K562 (cell line): ENCODE measurements at regions not wholly inside any gene's neighbourhood (a gene's known extent, or its start where the extent isn't known, plus 50 kb on each side); places are given as distances from the start of the nearest gene placed in this dataset.
A peak's percentile ranks its signal among the peaks of the same experiment; 100 is the strongest.

Experiments used
- CCAR2 ChIP-seq: fragments of 200-400 bp; formaldehyde crosslinking; IDR thresholded peaks from 2 replicates; pipeline ENCODE4 v1.6.1; 2017; ENCODE audit warnings: mild to moderate bottlenecking, low read depth, low read length
- FOXA3 ChIP-seq, 2 experiments: fragments of 450-650 bp in 1 of 2; sonication (generic) in 1 of 2; formaldehyde crosslinking; IDR thresholded peaks in 1 of 2; conservative IDR thresholded peaks in 1 of 2; 2 replicates each; pipeline versions ENCODE4 v1.4.0 to v1.8.0; 2020 to 2022; ENCODE audit warnings: mild to moderate bottlenecking in 2 of 2, missing genetic modification reagents in 1 of 2
- KLF16 ChIP-seq: IDR thresholded peaks from 2 replicates; pipeline ENCODE4 v1.6.1; 2016; ENCODE audit warnings: antibody characterized with exemption
- NFE2 ChIP-seq: IDR thresholded peaks from 2 replicates; pipeline ENCODE4 v1.6.1; 2014; ENCODE audit warnings: antibody characterized with exemption, low read depth
- SIX5 ChIP-seq, 2 experiments: IDR thresholded peaks; 2 replicates each; pipeline ENCODE4 v1.6.1; 2011; ENCODE audit warnings: low read length in 2 of 2, borderline replicate concordance in 1 of 2, low read depth in 1 of 2, mild to moderate bottlenecking in 1 of 2, moderate library complexity in 1 of 2; ENCODE audit not compliant: insufficient read depth in 1 of 2
- SRSF3 ChIP-seq: fragments of 200-400 bp; formaldehyde crosslinking; IDR thresholded peaks from 2 replicates; pipeline ENCODE4 v1.6.1; 2016; ENCODE audit warnings: mild to moderate bottlenecking, low read length, moderate library complexity; ENCODE audit not compliant: insufficient read depth
- TAF9B ChIP-seq: fragments of 450-650 bp; IDR thresholded peaks from 2 replicates; pipeline ENCODE4 v1.6.1; 2018; ENCODE audit warnings: mild to moderate bottlenecking; ENCODE audit not compliant: partially characterized antibody
- TEAD4 ChIP-seq, 2 experiments: sonication (generic) in 1 of 2; formaldehyde crosslinking in 1 of 2; IDR thresholded peaks; 2 replicates each; pipeline versions ENCODE4 v1.6.1 to v1.8.0; 2012 to 2022; ENCODE audit warnings: borderline replicate concordance in 1 of 2, inconsistent platforms in 1 of 2, low read length in 1 of 2, mild to moderate bottlenecking in 1 of 2, missing genetic modification reagents in 1 of 2
- TRIM24 ChIP-seq, 2 experiments: fragments of 450-650 bp; IDR thresholded peaks; 2 replicates each; pipeline ENCODE4 v1.6.1; 2016
- U2AF1 ChIP-seq: fragments of 200-400 bp; formaldehyde crosslinking; optimal IDR thresholded peaks from 2 replicates; pipeline ENCODE3; 2017; ENCODE audit warnings: mild to moderate bottlenecking, low read depth, low read length, moderate library complexity
- ZKSCAN8 ChIP-seq: fragments of 200-800 bp; sonication (Bioruptor generic); IDR thresholded peaks from 2 replicates; pipeline ENCODE4 v1.6.1; 2016; ENCODE audit warnings: missing genetic modification characterization, missing compliant biosample characterization
- ZNF174 ChIP-seq: fragments of 250-450 bp; sonication (Bioruptor Pico); IDR thresholded peaks from 2 replicates; pipeline ENCODE4 v1.4.0; 2020; ENCODE audit warnings: mild to moderate bottlenecking
- ZNF57 ChIP-seq: fragments of 450-650 bp; formaldehyde crosslinking; IDR thresholded peaks from 2 replicates; pipeline ENCODE4 v1.4.0; 2020; ENCODE audit warnings: mild to moderate bottlenecking, moderate library complexity
- ZNF589 ChIP-seq: fragments of 200-800 bp; sonication (Bioruptor generic); IDR thresholded peaks from 2 replicates; pipeline ENCODE4 v1.6.1; 2016; ENCODE audit warnings: low read depth, missing genetic modification characterization, missing compliant biosample characterization
- TF ChIP-seq, protein P1 (sequence below): fragments of 450-650 bp; formaldehyde crosslinking; IDR thresholded peaks from 2 replicates; pipeline ENCODE4 v1.4.0; 2020; ENCODE audit warnings: mild to moderate bottlenecking, moderate library complexity
- TF ChIP-seq, protein P2 (sequence below), 2 experiments: fragments of 450-650 bp; IDR thresholded peaks; 2 replicates each; pipeline ENCODE4 v1.6.1; 2016
- TF ChIP-seq, protein P3 (sequence below): IDR thresholded peaks from 3 replicates; pipeline ENCODE4 v1.6.1; 2011; ENCODE audit warnings: borderline replicate concordance, mild to moderate bottlenecking, moderate library complexity; ENCODE audit not compliant: insufficient read length; ENCODE audit errors: extremely low read depth
- TF ChIP-seq, protein P4 (sequence below), 3 experiments: fragments of 200-800 bp in 1 of 3; fragments of 250-450 bp in 1 of 3; fragments of 450-650 bp in 1 of 3; sonication (Bioruptor Pico) in 1 of 3; sonication (Bioruptor generic) in 1 of 3; formaldehyde crosslinking in 1 of 3; IDR thresholded peaks; 2 replicates each; pipeline versions ENCODE4 v1.6.1 to v1.8.0; 2016 to 2022; ENCODE audit warnings: mild to moderate bottlenecking in 2 of 3, missing genetic modification characterization in 2 of 3, missing compliant biosample characterization in 1 of 3, moderate library complexity in 1 of 3

DNA sequence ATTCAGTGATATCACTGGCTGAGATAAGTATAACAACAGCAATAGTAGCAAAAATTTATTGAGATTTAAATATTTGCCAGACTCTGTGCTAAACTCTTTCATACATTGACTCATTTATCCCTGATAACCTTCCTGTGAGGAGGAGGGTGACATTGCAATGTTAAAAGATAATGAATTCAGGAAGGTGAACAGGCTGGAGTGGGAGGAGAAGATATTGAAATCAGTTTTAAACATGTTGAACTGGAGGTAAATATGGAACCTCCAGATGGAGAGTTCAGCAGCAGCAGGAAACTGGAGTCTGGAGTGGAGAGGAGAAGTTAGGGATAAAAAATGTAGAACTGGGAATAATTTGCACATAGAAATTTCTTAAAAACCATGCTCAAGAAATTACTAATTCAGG lies 142.0 kb upstream of the FAT3 start (continued):
- TF ChIP-seq SRSF3 (no peak), TRIM24 (IDR thresholded peaks at IDR 0.05) (peak; percentile 76 to 81; a peak in 3 of 4 replicates), KLF16 (peak; percentile 60), U2AF1 (no peak), TEAD4 (IDR thresholded peaks at IDR 0.05; ENCODE audit: low read length) (peak; percentile 82), TEAD4 (CRISPR knock-in tag; IDR thresholded peaks at IDR 0.05; ENCODE audit: borderline replicate concordance) (no peak), SIX5 (IDR thresholded peaks at IDR 0.05; ENCODE audit: borderline replicate concordance in 1 of 2, insufficient read depth in 1 of 2, low read depth in 1 of 2, low read length in 2 of 2) (no peak), ZNF589 (0 out of 2 replicates have a peak, but pooled peaks have one; percentile 51), ZNF57 (no peak), FOXA3 (CRISPR knock-in tag; conservative IDR thresholded peaks at IDR 0.05 in 1 of 2, IDR thresholded peaks at IDR 0.05 in 1 of 2) (peak in 1 of 2 experiments; percentile 57; a peak in 2 of 4 replicates), ZKSCAN8 (CRISPR knock-in tag) (0 out of 2 replicates have a peak, but pooled peaks have one; percentile 25), ZNF174 (no peak), NFE2 (peak; percentile 34; the same call in 1 of the 2 replicates), TAF9B (no peak), CCAR2 (no peak)
- TF ChIP-seq, protein P1, sequence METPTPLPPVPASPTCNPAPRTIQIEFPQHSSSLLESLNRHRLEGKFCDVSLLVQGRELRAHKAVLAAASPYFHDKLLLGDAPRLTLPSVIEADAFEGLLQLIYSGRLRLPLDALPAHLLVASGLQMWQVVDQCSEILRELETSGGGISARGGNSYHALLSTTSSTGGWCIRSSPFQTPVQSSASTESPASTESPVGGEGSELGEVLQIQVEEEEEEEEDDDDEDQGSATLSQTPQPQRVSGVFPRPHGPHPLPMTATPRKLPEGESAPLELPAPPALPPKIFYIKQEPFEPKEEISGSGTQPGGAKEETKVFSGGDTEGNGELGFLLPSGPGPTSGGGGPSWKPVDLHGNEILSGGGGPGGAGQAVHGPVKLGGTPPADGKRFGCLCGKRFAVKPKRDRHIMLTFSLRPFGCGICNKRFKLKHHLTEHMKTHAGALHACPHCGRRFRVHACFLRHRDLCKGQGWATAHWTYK (CRISPR knock-in tag): no peak
- TF ChIP-seq, protein P2, sequence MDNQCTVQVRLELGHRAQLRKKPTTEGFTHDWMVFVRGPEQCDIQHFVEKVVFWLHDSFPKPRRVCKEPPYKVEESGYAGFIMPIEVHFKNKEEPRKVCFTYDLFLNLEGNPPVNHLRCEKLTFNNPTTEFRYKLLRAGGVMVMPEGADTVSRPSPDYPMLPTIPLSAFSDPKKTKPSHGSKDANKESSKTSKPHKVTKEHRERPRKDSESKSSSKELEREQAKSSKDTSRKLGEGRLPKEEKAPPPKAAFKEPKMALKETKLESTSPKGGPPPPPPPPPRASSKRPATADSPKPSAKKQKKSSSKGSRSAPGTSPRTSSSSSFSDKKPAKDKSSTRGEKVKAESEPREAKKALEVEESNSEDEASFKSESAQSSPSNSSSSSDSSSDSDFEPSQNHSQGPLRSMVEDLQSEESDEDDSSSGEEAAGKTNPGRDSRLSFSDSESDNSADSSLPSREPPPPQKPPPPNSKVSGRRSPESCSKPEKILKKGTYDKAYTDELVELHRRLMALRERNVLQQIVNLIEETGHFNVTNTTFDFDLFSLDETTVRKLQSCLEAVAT (IDR thresholded peaks at IDR 0.05): no peak
- TF ChIP-seq, protein P3, sequence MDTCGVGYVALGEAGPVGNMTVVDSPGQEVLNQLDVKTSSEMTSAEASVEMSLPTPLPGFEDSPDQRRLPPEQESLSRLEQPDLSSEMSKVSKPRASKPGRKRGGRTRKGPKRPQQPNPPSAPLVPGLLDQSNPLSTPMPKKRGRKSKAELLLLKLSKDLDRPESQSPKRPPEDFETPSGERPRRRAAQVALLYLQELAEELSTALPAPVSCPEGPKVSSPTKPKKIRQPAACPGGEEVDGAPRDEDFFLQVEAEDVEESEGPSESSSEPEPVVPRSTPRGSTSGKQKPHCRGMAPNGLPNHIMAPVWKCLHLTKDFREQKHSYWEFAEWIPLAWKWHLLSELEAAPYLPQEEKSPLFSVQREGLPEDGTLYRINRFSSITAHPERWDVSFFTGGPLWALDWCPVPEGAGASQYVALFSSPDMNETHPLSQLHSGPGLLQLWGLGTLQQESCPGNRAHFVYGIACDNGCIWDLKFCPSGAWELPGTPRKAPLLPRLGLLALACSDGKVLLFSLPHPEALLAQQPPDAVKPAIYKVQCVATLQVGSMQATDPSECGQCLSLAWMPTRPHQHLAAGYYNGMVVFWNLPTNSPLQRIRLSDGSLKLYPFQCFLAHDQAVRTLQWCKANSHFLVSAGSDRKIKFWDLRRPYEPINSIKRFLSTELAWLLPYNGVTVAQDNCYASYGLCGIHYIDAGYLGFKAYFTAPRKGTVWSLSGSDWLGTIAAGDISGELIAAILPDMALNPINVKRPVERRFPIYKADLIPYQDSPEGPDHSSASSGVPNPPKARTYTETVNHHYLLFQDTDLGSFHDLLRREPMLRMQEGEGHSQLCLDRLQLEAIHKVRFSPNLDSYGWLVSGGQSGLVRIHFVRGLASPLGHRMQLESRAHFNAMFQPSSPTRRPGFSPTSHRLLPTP: no peak
- TF ChIP-seq, protein P4, sequence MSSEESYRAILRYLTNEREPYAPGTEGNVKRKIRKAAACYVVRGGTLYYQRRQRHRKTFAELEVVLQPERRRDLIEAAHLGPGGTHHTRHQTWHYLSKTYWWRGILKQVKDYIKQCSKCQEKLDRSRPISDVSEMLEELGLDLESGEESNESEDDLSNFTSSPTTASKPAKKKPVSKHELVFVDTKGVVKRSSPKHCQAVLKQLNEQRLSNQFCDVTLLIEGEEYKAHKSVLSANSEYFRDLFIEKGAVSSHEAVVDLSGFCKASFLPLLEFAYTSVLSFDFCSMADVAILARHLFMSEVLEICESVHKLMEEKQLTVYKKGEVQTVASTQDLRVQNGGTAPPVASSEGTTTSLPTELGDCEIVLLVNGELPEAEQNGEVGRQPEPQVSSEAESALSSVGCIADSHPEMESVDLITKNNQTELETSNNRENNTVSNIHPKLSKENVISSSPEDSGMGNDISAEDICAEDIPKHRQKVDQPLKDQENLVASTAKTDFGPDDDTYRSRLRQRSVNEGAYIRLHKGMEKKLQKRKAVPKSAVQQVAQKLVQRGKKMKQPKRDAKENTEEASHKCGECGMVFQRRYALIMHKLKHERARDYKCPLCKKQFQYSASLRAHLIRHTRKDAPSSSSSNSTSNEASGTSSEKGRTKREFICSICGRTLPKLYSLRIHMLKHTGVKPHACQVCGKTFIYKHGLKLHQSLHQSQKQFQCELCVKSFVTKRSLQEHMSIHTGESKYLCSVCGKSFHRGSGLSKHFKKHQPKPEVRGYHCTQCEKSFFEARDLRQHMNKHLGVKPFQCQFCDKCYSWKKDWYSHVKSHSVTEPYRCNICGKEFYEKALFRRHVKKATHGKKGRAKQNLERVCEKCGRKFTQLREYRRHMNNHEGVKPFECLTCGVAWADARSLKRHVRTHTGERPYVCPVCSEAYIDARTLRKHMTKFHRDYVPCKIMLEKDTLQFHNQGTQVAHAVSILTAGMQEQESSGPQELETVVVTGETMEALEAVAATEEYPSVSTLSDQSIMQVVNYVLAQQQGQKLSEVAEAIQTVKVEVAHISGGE (CRISPR knock-in tag; IDR thresholded peaks at IDR 0.05): 0 out of 6 replicates have a peak, but pooled peaks of 1 of the 3 experiments have one; percentile 10
